ENCODE measurements at regions not wholly inside any gene's neighbourhood (a gene's known extent, or its start where the extent isn't known, plus 50 kb on each side); places are given as distances from the start of the nearest gene placed in this dataset.
A peak's percentile ranks its signal among the peaks of the same experiment; 100 is the strongest.

DNA sequence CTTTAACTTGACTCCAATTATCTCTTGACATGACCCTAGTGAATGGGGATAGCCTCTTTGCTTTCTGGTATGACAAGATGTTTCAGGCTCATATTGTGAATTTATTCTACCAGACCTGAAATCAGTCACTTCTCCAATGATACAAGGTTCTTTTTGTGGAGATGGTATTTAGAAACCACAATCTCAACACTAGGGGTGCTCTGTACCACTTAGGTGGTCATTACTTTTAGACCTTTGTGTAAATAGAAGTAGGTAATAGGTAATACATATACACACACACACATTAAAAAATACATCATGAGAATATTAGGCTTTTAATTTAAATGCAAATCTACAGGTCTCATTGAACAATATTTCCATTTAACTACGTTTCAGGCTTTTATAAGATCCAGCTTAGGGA is 199.0 kb upstream of the RHOBTB1 start:
- TF ChIP-seq, protein P1, sequence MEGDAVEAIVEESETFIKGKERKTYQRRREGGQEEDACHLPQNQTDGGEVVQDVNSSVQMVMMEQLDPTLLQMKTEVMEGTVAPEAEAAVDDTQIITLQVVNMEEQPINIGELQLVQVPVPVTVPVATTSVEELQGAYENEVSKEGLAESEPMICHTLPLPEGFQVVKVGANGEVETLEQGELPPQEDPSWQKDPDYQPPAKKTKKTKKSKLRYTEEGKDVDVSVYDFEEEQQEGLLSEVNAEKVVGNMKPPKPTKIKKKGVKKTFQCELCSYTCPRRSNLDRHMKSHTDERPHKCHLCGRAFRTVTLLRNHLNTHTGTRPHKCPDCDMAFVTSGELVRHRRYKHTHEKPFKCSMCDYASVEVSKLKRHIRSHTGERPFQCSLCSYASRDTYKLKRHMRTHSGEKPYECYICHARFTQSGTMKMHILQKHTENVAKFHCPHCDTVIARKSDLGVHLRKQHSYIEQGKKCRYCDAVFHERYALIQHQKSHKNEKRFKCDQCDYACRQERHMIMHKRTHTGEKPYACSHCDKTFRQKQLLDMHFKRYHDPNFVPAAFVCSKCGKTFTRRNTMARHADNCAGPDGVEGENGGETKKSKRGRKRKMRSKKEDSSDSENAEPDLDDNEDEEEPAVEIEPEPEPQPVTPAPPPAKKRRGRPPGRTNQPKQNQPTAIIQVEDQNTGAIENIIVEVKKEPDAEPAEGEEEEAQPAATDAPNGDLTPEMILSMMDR (conservative IDR thresholded peaks at IDR 0.05; ENCODE audit: low read length) = no peak
- no peak overlapping the region for H3K4me3 ChIP-seq (ENCODE audit: low read length)
- DNase-seq (ENCODE audit: low read depth) = no peak

DNA sequence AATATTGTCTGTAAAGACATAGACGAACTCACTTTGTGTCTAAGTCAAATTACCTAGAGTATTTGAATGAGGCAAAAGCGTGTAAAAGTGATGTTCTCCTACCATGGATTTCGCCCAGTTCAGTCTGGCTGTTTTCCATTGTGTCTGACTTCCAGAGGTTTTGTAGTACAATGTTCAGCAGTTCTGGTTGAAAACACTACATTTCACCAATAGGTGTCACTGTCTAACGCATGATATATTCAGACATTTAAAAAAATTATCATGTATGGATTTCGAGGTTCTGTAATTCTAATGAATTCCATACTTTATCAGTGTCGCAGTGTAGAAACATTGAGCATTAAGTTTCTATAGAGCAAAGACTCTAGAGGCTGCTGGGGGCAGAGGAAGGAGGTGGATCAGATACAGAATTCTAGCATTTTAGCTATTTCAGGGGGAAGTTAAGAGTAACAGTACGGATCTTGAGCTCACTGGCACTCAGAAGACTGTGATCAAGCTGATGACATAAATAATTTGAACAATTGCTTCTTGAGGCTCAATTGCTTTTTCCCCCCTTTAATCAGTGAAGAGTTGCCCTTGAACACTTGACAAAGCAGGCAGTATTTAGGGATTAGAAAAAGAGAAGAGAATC is 196.9 kb upstream of the RHOBTB1 start:
- TF ChIP-seq, protein P1 (conservative IDR thresholded peaks at IDR 0.05; ENCODE audit: low read length) = peak; percentile 74

DNA sequence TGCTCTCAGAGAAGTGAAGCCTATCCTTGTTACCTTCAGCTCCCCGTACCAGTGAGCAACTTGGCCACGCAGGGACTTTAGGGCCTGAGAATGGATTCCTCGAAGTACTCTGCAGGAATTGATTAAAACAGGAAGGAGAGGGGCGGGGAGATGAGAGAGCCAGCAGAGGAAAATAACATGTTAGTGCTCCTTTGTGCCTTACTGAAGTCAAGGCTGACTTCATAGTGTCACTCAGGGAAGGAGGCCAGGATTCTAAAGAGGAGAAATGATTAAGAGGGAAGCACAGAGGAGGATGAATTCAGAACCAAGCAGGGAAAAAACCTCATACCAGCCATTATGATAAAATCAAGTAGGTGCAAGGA is 195.6 kb upstream of the RHOBTB1 start:
- no peak for DNase-seq (ENCODE audit: low read depth)
- no peak overlapping the region for H3K4me3 ChIP-seq (ENCODE audit: low read length)
- TF ChIP-seq, protein P1 (conservative IDR thresholded peaks at IDR 0.05; ENCODE audit: low read length) = no peak

More for the DNA sequence above, 196.9 kb upstream of the RHOBTB1 start:
- DNase-seq (ENCODE audit: low read depth) = peak; percentile 74
- no peak overlapping the region for H3K4me3 ChIP-seq (ENCODE audit: low read length)

GRCh38 chr10:61138708-61139591 is 195.0 kb upstream of the RHOBTB1 start:
- peak; percentile 12 for DNase-seq (ENCODE audit: low read depth)
- TF ChIP-seq, protein P1 (conservative IDR thresholded peaks at IDR 0.05; ENCODE audit: low read length) = no peak
- no peak overlapping the region for H3K4me3 ChIP-seq (ENCODE audit: low read length)

DNA sequence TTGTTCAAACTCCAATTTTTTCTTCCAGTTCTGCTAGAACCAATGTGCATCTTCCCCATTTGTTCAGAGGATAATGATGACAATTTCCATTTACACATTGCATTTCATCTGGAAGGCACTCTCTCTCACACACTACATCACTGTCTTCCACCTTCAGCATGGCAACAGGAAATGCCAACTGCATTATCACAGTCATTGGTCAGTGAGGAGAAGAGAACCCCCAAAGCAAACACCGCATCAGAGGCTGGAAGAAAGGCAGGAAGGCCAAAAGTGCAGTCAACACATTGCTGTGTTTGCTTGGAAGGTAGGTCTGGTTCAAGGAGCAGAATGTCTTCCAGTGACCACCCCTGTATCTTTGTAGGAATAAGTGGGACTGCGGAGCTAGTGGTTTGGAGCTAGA is 192.2 kb upstream of the RHOBTB1 start:
- TF ChIP-seq, protein P1 (conservative IDR thresholded peaks at IDR 0.05; ENCODE audit: low read length) = no peak
- peak; percentile 18 for DNase-seq (ENCODE audit: low read depth)
- no peak overlapping the region for H3K4me3 ChIP-seq (ENCODE audit: low read length)

DNA sequence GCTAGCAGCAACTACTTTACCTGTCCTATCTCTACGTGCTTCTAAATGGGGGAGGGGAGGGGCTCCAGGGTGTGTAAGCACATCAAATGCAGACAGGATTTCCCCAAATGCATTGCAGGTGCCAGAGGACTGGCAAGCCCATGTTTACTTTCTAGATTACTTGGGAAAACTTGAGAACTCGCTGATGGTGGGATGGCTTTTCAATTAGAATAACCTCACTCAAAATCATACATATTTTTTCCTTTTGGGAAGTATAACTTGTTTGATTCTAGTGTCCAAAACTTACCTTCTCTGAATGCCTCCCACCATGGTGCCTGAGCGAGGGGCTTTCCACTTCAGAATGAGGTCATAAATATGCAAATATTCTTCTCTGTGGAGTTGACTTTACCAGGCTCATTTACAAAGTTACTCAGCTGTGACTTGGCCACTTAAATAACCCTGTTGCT is 191.3 kb upstream of the RHOBTB1 start:
- TF ChIP-seq, protein P1 (conservative IDR thresholded peaks at IDR 0.05; ENCODE audit: low read length) = no peak
- DNase-seq (ENCODE audit: low read depth) = no peak
- no peak overlapping the region for H3K4me3 ChIP-seq (ENCODE audit: low read length)

- no peak overlapping the region for H3K4me3 ChIP-seq (ENCODE audit: low read length)
- TF ChIP-seq, protein P1 (conservative IDR thresholded peaks at IDR 0.05; ENCODE audit: low read length) = no peak
- DNase-seq (ENCODE audit: low read depth) = no peak
These were observed 186.4 kb upstream of the RHOBTB1 start for GRCh38 chr10:61130366-61130765.

Data from AG10803 (cell line).